ENCODE measurements at regions not wholly inside any gene's neighbourhood (a gene's known extent, or its start where the extent isn't known, plus 50 kb on each side); places are given as distances from the start of the nearest gene placed in this dataset.

GRCh38 chr4:85391589-85392410 lies 83.2 kb upstream of the ARHGAP24 start:
- no peak for DNase-seq

GRCh38 chr4:85393201-85393600 lies 81.7 kb upstream of the ARHGAP24 start:
- DNase-seq, result no peak

GRCh38 chr4:85398276-85398675 lies 76.7 kb upstream of the ARHGAP24 start:
- DNase-seq, result no peak

GRCh38 chr4:85399270-85399669 lies 75.7 kb upstream of the ARHGAP24 start:
- no peak for DNase-seq

GRCh38 chr4:85402371-85402770 lies 72.6 kb upstream of the ARHGAP24 start:
- DNase-seq, result no peak

GRCh38 chr4:85406185-85406584 lies 68.8 kb upstream of the ARHGAP24 start:
- DNase-seq, result no peak

- no peak for DNase-seq
Observed at GRCh38 chr4:85407546-85407945, 67.4 kb upstream of the ARHGAP24 start.

- no peak for DNase-seq
Observed at GRCh38 chr4:85408301-85408700, 66.6 kb upstream of the ARHGAP24 start.

GRCh38 chr4:85409251-85409650 lies 65.7 kb upstream of the ARHGAP24 start:
- no peak for DNase-seq

- no peak for DNase-seq
Observed at GRCh38 chr4:85411386-85411785, 63.6 kb upstream of the ARHGAP24 start.

- no peak for DNase-seq
Observed at GRCh38 chr4:85414972-85415371, 60.0 kb upstream of the ARHGAP24 start.

GRCh38 chr4:85416094-85416493 lies 58.9 kb upstream of the ARHGAP24 start:
- no peak for DNase-seq

GRCh38 chr4:85419103-85419502 lies 55.8 kb upstream of the ARHGAP24 start:
- no peak for DNase-seq

GRCh38 chr4:85420831-85421230 lies 54.1 kb upstream of the ARHGAP24 start:
- peak in 17 of 58 donors; percentile 0 to 41 (median 8) for DNase-seq

- DNase-seq, result no peak
Observed at GRCh38 chr4:85423431-85423830, 51.5 kb upstream of the ARHGAP24 start.
